MG63 (cell line): ENCODE measurements at regions not wholly inside any gene's neighbourhood (a gene's known extent, or its start where the extent isn't known, plus 50 kb on each side); places are given as distances from the start of the nearest gene placed in this dataset.
"Not testable (repeated sequence)": the region's sequence is repeated elsewhere in the genome, so short reads cannot be mapped to it uniquely, and the experiment has no call there.

ENCODE experiments used
- DNase-seq: peaks from one replicate; pipeline ENCODE4 v3.0.0-alpha.2; 2020
- H3K27me3 ChIP-seq: fragments of 250-450 bp; sonication (Bioruptor Pico); 2 replicates; pipeline ENCODE4 v1.5.1; 2020; ENCODE audit warnings: mild to moderate bottlenecking, moderate library complexity
- H3K36me3 ChIP-seq: fragments of 250-450 bp; sonication (Bioruptor Pico); 2 replicates; pipeline ENCODE4 v1.5.1; 2020; ENCODE audit warnings: mild to moderate bottlenecking, moderate library complexity
- H3K4me3 ChIP-seq: fragments of 250-450 bp; sonication (Bioruptor Pico); 2 replicates; pipeline ENCODE4 v1.5.1; 2020; ENCODE audit warnings: mild to moderate bottlenecking, moderate library complexity
- H3K9me3 ChIP-seq: fragments of 250-450 bp; sonication (Bioruptor Pico); 2 replicates; pipeline ENCODE4 v1.5.1; 2020; ENCODE audit warnings: mild to moderate bottlenecking, moderate library complexity

DNA sequence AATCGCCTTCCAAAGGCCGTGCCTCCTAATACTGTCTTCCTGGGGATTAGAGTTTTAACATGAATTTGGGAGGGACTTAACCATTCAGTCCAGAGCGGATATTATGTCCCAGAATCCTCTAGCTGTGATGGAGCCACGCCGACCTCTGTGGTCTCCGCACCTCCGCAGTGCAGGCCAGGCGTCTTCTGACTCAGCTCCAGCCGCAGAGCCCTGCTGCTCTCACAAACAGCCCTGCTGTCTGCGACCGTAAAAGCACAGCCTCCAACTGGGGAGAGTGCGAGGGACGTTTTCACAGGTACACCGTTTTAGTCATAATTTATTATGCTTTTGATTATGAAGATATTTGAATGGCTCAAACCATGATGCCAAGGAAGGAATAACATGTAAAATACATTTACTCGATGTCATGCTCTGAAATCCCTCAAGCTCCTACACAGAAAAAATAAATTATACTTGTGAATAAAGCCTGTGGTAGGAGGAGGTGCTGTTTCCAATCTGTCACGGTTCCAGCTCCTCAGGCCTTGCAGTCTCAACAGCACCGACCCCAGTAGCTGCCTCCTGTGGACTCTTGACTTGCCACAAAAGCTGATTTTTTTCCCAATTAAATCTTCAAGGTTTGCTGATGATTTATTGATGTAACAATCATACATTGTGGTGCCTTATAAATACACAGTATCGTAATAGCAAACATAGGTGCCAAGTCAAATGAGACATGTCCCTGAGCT is 353.6 kb upstream of the FRG1 start:
- not testable (repeated sequence) for H3K36me3 ChIP-seq, H3K4me3 ChIP-seq, H3K27me3 ChIP-seq, DNase-seq, H3K9me3 ChIP-seq

DNA sequence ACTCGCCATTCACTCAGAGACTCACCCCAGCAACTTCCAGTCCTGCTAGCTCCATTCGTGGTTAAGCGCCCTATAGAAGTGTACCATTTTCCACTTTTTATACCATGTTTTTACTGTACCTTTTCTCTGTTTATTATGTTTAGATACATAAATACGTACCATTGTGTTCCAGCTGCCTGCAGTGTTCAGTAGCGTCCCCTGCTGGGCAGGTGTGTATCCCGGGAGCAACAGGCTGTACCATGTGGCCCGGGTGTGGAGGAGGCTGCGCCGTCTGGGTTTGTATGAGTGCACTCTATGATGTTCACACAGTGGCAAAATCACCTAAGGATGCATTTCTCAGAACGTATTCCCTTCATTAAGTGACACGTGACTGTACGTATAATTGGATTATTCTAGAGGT is 351.5 kb upstream of the FRG1 start:
- H3K4me3 ChIP-seq, H3K36me3 ChIP-seq, DNase-seq, H3K9me3 ChIP-seq, H3K27me3 ChIP-seq: not testable (repeated sequence)

DNA sequence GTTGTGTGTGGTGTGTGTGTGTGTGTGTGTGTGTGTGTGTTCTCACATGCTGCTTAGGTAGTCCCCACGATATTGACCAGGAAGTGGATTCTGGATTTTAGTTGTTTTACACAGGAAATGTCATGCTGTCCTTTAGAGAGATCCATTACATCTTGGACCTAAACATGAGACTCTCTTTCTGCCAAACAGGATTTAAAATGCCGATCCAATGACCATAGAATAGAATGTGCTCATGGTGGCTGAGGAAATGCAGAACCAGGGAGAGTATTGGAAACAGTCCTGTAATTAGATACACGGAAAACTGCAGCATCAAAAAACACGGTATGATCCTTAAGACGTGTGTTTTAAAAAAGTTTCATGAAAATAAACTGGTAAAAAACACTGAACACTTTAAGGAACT is 347.8 kb upstream of the FRG1 start:
- Histone ChIP-seq H3K36me3 (no peaks in the 10 kb centered on the region), H3K4me3 (no peak overlapping the region), H3K27me3 (no peaks in the 10 kb centered on the region), H3K9me3 (no peaks in the 10 kb centered on the region)
- no peak for DNase-seq

DNA sequence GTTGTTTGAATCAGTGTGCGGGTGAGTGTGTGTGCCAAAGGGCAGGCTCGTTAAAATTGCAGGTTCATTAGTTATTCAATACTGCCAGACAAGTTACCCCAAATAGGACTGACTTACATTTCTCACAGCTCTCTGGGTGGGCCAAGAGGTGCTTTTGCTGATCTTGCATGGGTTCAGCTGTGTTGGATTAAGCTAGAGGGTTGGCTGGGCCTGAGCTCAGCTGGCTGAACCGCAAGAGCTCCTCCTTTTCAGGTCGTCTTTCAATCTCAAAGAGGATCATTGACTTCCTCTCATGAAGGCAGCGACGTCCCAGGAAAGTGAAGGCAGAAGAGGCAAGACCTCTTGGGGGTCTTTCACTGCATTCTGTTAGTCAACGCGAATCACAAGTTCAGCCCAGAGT is 343.3 kb upstream of the FRG1 start:
- H3K27me3 ChIP-seq, result no peaks in the 10 kb centered on the region
- no peak for DNase-seq
- no peaks in the 10 kb centered on the region for H3K36me3 ChIP-seq
- H3K9me3 ChIP-seq, result no peaks in the 10 kb centered on the region
- no peak overlapping the region for H3K4me3 ChIP-seq

DNA sequence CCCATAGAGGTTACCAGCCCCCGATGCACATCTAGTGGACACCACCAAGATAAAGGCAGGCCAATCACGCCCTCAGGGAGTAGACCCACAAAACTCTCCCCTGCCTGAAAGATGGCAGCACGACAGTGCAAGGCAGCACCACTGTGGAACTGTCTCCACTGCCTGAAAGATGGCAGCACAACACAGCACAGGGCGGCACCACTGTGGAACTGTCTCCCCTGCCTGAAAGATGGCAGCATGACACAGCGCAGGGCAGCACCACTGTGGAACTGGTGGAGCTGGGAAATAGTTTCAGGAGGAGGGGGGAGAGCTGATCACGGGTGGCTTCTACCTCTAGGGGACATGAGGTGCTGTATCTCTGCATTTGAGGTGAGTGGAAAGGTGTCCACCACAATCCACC is 340.4 kb upstream of the FRG1 start:
- Histone ChIP-seq H3K9me3 (no peaks in the 10 kb centered on the region), H3K4me3 (no peak overlapping the region), H3K36me3 (no peaks in the 10 kb centered on the region), H3K27me3 (no peaks in the 10 kb centered on the region)
- DNase-seq, result no peak

DNA sequence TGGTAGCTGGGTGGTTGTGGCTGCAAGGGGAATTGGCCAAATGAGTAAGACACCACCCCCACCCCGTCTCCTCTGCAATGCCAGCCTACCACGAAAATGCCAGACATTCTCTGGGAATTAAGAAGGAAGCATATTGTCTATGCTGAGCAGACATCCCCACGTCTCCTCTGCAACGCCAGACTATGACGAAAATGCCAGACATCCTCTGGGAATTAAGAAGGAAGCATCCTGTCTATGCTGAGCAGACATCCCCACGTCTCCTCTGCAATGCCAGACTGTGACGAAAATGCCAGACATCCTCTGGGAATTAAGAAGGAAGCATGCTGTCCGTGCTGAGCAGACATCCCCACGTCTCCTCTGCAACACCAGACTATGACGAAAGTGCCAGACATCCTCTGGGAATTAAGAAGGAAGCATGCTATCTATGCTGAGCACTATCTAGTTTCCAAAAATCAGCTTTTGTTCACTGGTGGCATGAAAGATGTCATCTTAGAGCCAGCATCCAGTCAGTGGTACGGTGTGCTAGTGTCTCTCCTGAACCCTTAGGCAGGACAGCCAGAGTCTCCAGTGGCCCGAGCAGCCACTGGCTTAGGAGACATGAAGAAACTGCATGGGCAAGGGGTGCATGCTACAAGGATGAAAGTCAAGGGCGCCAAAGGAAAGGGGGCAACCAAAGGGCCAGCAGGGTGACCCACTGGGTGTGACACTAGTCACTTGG is 339.8 kb upstream of the FRG1 start:
- H3K9me3 ChIP-seq, result no peaks in the 10 kb centered on the region
- no peaks in the 10 kb centered on the region for H3K36me3 ChIP-seq
- H3K4me3 ChIP-seq, result no peak overlapping the region
- no peaks in the 10 kb centered on the region for H3K27me3 ChIP-seq
- DNase-seq, result no peak

DNA sequence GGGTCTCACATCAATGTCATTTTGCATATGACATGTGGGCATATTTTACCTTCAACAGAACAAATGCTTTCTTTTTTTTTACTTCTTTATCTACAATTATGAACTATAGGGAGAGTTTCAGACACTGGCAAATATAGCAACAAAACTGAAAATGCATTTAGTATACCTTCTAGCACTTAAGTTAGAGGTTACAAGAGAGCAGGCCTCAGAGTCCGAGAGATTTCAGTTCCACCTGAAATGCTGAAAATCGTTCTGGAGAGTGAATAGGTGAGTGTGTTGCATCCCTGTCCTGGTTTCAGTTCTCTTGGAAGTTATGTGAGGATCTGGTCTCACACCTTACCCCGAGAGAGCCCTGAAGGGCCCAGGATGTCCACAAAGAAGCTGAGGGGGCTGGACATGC is 337.8 kb upstream of the FRG1 start:
- H3K4me3 ChIP-seq, H3K9me3 ChIP-seq, DNase-seq, H3K27me3 ChIP-seq, H3K36me3 ChIP-seq: not testable (repeated sequence)

DNA sequence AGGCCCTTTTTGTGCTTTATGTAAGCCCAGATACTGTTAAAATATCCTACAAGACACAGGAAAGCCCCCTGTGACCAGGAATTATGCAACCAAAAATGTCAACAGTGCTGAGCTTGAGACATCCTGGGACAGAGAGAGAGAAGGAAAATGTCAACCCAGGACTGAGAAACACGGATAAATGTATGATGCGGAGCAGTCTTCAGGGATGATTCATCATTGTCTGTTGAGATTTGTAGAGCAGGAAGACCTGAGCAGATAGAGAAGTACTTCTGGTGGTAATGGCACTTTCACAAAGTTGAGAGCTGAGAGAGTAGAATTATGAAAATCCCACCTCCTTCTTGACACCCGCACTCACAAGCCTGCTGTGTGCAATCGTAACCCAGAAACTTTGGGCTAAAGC is 330.1 kb upstream of the FRG1 start:
- H3K9me3 ChIP-seq, H3K4me3 ChIP-seq, H3K27me3 ChIP-seq, DNase-seq, H3K36me3 ChIP-seq: not testable (repeated sequence)

DNA sequence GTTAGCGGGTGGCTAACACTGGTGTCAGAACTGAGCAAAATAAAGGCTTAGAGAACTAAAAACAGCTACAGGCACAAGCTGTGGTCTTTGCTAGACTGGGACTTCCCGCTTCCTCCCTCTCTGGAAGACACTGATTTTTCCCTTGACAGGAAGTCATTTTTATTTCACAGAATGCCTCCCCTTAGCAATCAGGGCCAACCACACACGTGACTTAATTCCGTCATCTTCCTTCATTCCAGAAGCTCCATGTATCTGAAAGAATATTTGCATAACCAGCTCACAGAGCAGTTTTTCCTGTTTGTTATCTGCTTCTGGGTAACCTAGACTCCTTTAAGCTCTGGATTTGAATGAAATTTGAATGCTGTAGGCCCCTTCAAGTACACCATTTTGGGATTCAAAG is 327.5 kb upstream of the FRG1 start:
- no peak for DNase-seq
- Histone ChIP-seq H3K36me3 (no peaks in the 10 kb centered on the region), H3K27me3 (no peaks in the 10 kb centered on the region), H3K4me3 (no peak overlapping the region), H3K9me3 (no peaks in the 10 kb centered on the region)

DNA sequence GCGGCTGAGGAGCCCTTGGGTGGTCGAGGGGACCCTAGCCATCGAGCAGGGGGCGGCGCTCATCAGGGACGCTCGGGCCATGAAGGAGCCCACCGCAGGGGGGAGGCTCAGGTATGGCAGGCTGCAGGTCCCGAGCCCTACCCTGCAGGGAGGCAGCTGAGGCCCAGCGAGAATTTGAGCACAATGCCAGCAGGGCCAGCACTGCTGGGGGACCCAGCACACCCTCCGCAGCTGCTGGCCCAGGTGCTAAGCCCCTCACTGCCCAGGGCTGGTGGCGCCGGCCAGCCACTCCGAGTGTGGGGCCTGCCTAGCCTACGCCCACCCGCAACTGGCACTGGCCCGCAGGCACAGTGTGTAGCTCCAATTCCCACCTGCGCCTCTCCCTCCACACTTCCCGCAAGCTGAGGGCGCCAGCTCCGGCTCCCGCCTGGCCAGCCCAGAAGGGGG is 325.4 kb upstream of the FRG1 start:
- Histone ChIP-seq H3K4me3 (no peak overlapping the region), H3K27me3 (no peaks in the 10 kb centered on the region), H3K9me3 (no peaks in the 10 kb centered on the region), H3K36me3 (no peaks in the 10 kb centered on the region)
- no peak for DNase-seq

DNA sequence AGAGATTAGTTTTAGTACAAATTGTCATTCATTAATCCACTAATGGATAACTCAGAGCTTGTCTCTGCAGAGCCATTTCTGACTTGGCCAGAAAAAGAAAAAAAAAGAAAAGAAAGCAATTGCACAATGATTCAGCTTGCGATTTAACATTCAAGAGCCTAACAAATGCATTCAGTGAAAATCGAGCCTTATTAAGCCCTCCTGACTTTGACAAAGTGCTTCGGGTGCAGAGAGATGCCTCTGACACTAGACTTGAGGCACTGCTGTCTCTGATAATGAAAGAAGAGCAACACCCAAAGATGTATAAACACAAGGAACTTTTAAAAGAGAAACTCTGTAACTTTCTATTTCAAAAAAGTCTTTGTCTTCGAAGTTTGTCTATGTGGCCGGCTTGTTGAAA is 322.9 kb upstream of the FRG1 start:
- not testable (repeated sequence) for H3K27me3 ChIP-seq, H3K36me3 ChIP-seq, DNase-seq, H3K4me3 ChIP-seq, H3K9me3 ChIP-seq

DNA sequence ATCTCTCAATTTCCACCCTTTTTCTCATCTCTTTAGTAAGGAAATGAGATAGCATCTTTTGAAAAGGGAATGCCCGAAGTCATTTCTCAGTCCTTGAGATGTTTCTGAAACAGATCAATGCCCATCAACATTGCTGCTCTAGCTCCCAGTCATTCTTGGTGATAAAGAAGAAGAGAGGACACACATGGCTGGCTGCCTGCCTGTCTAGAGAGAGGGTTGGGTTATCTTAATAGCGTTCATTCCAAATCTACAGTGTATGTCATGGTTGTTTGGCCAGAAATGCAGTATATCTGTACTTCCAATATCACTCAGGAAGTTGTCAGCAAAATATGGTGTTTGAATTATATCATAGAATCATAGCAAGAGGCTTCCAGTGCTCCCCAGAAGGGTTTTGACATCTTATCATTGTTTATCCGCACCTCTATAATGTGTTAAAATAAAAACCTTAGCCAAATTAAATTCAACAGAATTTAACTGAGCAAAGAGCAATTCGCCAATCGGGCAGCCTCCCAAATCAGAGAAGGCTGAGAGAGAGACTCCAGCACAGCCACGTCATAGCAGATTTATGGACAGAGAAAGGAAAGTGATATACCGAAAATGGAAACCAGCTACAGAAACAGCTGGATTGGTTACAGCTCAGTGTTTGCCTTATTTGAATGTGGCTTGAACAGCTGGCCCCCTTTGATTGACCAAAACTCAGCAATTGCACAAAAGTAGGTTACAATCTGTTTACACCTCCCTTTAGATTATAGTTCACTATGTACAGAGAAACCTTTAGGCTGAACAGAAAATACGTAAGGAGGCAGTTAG is 321.0 kb upstream of the FRG1 start:
- DNase-seq, H3K27me3 ChIP-seq, H3K36me3 ChIP-seq, H3K4me3 ChIP-seq, H3K9me3 ChIP-seq: not testable (repeated sequence)

DNA sequence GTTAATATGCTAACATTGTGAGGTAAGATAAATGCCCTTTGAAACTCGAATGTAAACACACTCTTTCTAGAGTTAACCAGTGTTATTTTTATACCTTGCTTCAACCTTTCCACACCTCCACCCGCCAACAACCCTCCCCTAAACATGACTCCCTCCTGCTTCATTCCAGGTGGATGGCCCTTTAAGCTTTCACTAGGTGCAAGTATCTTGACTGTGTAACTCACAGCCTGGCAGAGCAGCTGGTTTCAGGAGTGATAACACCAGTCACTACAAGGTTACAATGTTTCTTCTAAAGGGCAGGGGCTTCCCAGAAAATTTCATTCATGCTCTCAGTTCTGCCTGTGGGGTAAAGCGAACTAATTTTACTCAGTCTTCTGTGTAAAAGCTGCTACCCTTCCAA is 318.1 kb upstream of the FRG1 start:
- not testable (repeated sequence) for H3K9me3 ChIP-seq, H3K27me3 ChIP-seq, DNase-seq, H3K36me3 ChIP-seq, H3K4me3 ChIP-seq

DNA sequence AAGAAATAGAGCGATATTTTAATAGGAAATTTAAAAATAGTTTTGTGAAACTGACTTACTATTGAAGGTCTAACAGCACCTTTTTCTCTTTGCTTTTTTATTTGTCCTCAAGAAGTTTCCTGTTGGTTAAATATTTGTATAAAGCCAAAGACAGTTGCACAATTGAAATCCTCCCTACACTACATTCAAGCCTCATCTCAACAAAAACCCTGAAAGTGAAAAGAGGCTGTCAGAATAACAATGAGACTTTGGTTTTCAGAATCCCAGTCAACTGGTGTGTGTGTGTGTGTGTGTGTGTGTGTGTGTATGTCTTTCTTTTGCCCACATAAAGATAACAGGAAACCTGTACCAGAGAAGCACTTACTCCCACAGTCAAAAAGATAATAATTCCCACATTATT is 313.6 kb upstream of the FRG1 start:
- not testable (repeated sequence) for DNase-seq, H3K27me3 ChIP-seq, H3K36me3 ChIP-seq, H3K9me3 ChIP-seq, H3K4me3 ChIP-seq

DNA sequence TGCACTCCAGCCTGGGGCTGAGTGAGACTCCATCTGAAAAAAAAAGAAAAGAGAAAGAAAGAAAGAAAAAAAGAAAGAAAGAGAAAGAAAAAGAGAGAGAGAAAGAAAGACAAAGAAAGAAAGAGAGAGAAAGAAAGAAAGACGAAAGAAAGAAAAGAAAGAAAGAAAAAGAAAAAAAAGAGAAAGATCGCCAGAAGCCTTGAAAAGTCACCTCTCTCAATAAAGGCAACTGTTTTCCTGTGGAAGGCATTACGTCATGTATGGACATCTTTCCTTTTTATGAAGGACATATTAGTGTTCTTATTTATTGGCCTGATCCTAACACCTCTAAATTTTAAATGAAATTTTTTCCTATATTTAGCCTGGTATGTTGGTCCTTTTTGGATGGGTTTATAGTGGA is 310.9 kb upstream of the FRG1 start:
- H3K9me3 ChIP-seq, DNase-seq, H3K27me3 ChIP-seq, H3K4me3 ChIP-seq, H3K36me3 ChIP-seq: not testable (repeated sequence)

DNA sequence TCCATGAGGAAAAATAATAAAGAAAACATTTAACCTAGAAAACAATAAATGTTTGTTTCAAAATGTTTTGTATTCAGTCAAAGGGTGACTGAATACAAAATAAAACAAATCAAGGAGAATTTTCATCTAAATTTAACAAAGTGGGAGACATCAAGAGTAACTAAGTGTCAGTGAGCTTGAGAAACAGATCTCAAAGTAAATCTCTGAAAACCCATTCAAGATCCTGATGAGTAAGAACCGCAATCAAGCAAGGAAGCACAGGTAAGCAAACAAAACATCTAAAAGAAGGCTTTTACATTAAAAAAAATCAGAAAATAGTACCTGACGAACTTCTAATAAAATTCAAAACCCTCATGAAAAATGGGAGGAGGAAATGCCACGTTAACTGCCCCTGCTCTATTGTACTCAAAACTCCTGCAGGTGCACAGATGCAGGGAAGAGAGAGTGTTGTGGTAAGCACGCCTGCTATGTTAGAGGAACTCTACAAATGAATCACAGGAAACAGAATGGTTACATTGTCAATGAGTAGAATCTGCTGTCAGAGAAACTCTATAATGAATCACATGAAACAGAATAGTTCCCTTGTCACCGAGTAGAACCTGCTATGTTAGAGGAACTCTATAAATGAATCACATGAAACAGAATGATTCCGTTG is 309.6 kb upstream of the FRG1 start:
- not testable (repeated sequence) for H3K9me3 ChIP-seq

DNA sequence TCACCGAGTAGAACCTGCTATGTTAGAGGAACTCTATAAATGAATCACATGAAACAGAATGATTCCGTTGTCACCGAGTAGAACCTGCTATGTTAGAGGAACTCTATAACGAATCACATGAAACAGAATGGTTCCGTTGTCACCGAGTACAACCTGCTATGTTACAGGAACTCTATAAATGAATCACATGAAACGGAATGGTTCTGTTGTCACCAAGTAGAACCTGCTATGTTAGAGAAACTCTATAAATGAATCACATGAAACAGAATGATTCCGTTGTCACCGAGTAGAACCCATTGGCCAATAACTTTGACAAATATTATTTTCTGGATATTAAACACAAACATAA is 309.1 kb upstream of the FRG1 start:
- not testable (repeated sequence) for H3K36me3 ChIP-seq, DNase-seq, H3K4me3 ChIP-seq, H3K9me3 ChIP-seq, H3K27me3 ChIP-seq

More for the DNA sequence above, 309.6 kb upstream of the FRG1 start:
- H3K36me3 ChIP-seq, H3K27me3 ChIP-seq, H3K4me3 ChIP-seq, DNase-seq: not testable (repeated sequence)
